Progenitor cell of endocrine pancreas (in vitro differentiated cells): ENCODE measurements at regions not wholly inside any gene's neighbourhood (a gene's known extent, or its start where the extent isn't known, plus 50 kb on each side); places are given as distances from the start of the nearest gene placed in this dataset.

Source experiments
- DNase-seq: peaks from one replicate; pipeline ENCODE4 v3.0.0; 2021; ENCODE audit warnings: low spot score; ENCODE audit not compliant: unreplicated experiment
- H3K27ac Mint-ChIP-seq: 2 replicates; pipeline ENCODE4 v1.8.0; 2021; ENCODE audit warnings: mild to moderate bottlenecking, moderate library complexity, mixed read lengths
- H3K27me3 Mint-ChIP-seq: 2 replicates; pipeline ENCODE4 v1.8.0; 2021; ENCODE audit warnings: mixed read lengths
- H3K36me3 Mint-ChIP-seq: 2 replicates; pipeline ENCODE4 v1.8.0; 2022; ENCODE audit warnings: mixed read lengths; ENCODE audit not compliant: insufficient read depth
- H3K4me1 Mint-ChIP-seq: 2 replicates; pipeline ENCODE4 v1.8.0; 2021; ENCODE audit warnings: low read depth, mixed read lengths
- H3K4me3 Mint-ChIP-seq: 2 replicates; pipeline ENCODE4 v1.8.0; 2021; ENCODE audit warnings: low read depth, mild to moderate bottlenecking, moderate library complexity, mixed read lengths
- H3K9me3 Mint-ChIP-seq: 2 replicates; pipeline ENCODE4 v1.8.0; 2021; ENCODE audit warnings: low read depth, mixed read lengths
- TF ChIP-seq, protein P1 (sequence below): fragments of 200-600 bp; sonication (generic); IDR thresholded peaks from one replicate; pipeline ENCODE4 v1.5.0; 2021; ENCODE audit warnings: antibody characterized with exemption, mild to moderate bottlenecking; ENCODE audit not compliant: unreplicated experiment

DNA sequence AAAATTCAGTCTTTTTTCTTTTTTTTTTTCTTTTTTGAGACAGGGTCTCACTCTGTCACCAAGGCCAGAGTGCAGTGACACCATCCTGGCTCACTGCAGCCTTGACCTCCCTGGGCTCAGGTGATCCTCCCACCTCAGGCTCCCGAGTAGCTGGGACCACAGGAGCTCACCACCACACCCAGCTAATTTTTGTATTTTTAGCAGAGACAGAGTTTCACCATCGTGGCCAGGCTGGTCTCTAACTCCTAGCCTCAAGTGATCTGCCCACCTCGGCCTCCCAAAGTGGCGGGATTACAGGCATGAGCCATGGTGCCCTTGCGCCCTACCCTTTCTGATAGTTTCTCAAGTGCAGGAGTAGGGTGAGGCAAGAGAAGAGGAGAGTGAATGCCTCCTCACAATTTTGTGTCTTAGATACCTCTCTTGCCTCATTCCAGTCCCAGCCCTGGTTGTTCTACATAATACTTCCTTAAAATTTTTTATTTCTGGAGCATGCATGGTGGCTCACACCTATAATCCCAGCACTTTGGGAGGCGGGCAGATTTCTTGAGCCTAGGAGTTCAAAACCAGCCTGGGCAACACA, 68.2 kb upstream of the CAB39 start:
- no peaks in the 10 kb centered on the region for H3K36me3 Mint-ChIP-seq
- TF ChIP-seq, protein P1, sequence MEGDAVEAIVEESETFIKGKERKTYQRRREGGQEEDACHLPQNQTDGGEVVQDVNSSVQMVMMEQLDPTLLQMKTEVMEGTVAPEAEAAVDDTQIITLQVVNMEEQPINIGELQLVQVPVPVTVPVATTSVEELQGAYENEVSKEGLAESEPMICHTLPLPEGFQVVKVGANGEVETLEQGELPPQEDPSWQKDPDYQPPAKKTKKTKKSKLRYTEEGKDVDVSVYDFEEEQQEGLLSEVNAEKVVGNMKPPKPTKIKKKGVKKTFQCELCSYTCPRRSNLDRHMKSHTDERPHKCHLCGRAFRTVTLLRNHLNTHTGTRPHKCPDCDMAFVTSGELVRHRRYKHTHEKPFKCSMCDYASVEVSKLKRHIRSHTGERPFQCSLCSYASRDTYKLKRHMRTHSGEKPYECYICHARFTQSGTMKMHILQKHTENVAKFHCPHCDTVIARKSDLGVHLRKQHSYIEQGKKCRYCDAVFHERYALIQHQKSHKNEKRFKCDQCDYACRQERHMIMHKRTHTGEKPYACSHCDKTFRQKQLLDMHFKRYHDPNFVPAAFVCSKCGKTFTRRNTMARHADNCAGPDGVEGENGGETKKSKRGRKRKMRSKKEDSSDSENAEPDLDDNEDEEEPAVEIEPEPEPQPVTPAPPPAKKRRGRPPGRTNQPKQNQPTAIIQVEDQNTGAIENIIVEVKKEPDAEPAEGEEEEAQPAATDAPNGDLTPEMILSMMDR = no peak
- no peak overlapping the region for H3K4me3 Mint-ChIP-seq
- no peaks in the 10 kb centered on the region for H3K9me3 Mint-ChIP-seq
- no peaks in the 10 kb centered on the region for H3K27me3 Mint-ChIP-seq
- DNase-seq = no peak
- H3K27ac Mint-ChIP-seq = no peak overlapping the region
- H3K4me1 Mint-ChIP-seq = no peaks in the 10 kb centered on the region

DNA sequence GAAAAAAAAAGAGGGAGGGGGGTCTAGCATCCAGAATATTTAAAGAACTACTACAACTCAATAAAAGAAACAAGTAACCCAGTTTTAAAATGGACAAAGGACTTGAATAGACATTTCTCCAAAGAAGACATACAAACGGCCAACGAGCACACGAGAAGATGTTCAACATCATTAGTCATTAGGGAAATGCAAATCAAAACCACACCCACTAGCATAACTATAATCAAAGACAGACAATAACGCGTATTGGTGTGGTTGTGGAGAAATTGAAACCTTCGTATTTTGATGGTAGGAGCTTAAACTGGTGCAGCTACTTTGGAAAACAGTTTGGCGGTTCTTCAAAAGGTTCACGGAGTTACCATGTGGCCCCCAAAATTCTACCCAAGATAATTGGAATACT, 64.3 kb upstream of the CAB39 start:
- no peak for DNase-seq
- H3K4me3 Mint-ChIP-seq = no peak overlapping the region
- H3K4me1 Mint-ChIP-seq = peaks cover 11% of the 10 kb centered on the region
- no peaks in the 10 kb centered on the region for H3K27me3 Mint-ChIP-seq
- peaks cover 3% of the 10 kb centered on the region for H3K9me3 Mint-ChIP-seq
- H3K27ac Mint-ChIP-seq = no peak overlapping the region
- TF ChIP-seq, protein P1 = no peak
- peaks cover 2% of the 10 kb centered on the region for H3K36me3 Mint-ChIP-seq

DNA sequence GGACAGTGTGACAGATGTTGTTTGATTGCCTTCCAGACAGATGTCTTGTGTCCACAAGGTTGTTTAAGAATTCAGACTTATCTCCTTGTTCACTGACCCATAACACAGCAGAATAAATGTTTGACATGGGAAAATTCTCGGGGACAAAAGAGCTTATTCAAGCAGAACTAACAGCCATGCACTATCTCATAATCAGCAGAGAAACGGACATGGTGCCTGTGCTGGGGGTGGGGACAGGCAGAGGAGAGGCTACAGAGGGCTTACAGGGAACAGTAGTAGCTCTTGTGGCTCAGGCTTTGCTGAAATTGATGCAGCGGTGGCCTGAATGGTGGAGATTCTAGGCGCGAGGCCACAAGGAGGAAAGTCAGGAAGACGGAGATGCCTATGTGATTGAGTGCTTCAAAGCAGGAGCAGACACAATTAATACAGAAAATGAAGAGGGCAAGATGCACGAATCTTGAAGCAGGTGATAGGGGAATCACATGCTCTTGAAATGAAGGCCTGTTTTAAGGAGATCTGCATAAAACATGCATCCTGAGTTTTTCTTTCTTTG, 62.0 kb upstream of the CAB39 start:
- H3K36me3 Mint-ChIP-seq = peaks cover 2% of the 10 kb centered on the region
- no peaks in the 10 kb centered on the region for H3K27me3 Mint-ChIP-seq
- H3K27ac Mint-ChIP-seq = peak overlapping the region; percentile 9
- peaks cover 3% of the 10 kb centered on the region for H3K9me3 Mint-ChIP-seq
- peaks cover 11% of the 10 kb centered on the region for H3K4me1 Mint-ChIP-seq
- peak overlapping the region; percentile 50 for H3K4me3 Mint-ChIP-seq
- DNase-seq = no peak
- TF ChIP-seq, protein P1 = no peak

DNA sequence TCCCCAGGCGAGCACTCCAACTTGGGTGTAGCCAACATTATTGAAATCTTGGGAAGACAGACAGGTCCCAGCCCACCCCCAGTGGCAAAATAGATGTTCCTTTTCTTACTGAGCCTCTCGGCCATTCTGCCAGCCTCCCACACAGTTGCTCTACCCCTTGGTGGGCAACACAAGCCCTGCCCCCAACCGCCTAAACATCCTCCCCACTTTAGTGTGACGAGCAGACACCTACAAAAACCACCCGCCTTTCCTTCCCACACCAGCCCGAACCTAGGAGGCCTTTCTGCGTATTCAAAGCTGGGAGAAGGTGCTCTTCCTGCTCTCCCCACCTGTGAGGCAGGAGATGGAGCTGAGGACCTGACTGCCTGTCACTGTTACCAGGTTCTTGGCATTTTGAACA, 58.6 kb upstream of the CAB39 start:
- TF ChIP-seq, protein P1 = no peak
- no peak for DNase-seq
- Mint-ChIP-seq H3K4me3 (no peak overlapping the region), H3K27ac (no peak overlapping the region), H3K27me3 (peaks cover 4% of the 10 kb centered on the region), H3K4me1 (peaks cover 14% of the 10 kb centered on the region), H3K36me3 (peaks cover 2% of the 10 kb centered on the region), H3K9me3 (peaks cover 3% of the 10 kb centered on the region)

DNA sequence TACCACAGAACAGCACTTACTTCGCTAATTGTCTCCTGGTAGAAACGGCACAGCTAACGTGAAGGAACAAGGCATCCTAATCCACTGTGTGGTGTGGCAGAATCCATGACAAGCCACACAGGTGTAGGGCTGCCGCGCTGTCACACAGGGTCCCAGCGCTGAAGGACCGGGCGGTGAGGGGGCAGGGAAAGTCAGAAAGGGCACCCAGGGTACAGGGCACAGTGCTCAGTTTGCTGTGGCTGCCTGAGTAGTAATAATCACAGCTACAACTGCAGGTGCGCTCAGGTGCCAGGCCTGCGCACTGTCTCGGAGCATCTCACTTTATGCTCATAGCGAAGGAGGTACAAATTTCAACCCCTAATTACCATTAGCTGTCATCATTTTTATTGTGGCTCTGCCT, 55.2 kb upstream of the CAB39 start:
- Mint-ChIP-seq H3K9me3 (no peaks in the 10 kb centered on the region), H3K27ac (no peak overlapping the region), H3K27me3 (peaks cover 5% of the 10 kb centered on the region), H3K4me3 (no peak overlapping the region), H3K36me3 (no peaks in the 10 kb centered on the region), H3K4me1 (peaks cover 8% of the 10 kb centered on the region)
- TF ChIP-seq, protein P1 = no peak
- DNase-seq = no peak
